BJ (cell line): ENCODE measurements at regions not wholly inside any gene's neighbourhood (a gene's known extent, or its start where the extent isn't known, plus 50 kb on each side); places are given as distances from the start of the nearest gene placed in this dataset.

Experiments used
- CTCF ChIA-PET: fragments of 350-600 bp; formaldehyde crosslinking; extraction: SDS; loops from one replicate; lab custom pipeline; 2021; ENCODE audit warnings: antibody characterized with exemption, inconsistent platforms; lab: Yijun Ruan, JAX
- POLR2A ChIA-PET: fragments of 300-600 bp; sonication (Branson Sonifier 250); formaldehyde crosslinking; extraction: SDS; loops from one replicate; lab custom pipeline; 2021; ENCODE audit warnings: antibody characterized with exemption; lab: Charles Lee
- DNase-seq: peaks from one replicate; pipeline ENCODE4 v3.0.0-alpha.2; 2011; ENCODE audit warnings: low read depth
- H3K27me3 ChIP-seq: 2 replicates; pipeline ENCODE4 v1.6.0; 2011; ENCODE audit warnings: low read length; ENCODE audit not compliant: control insufficient read depth, insufficient read depth
- H3K36me3 ChIP-seq: 2 replicates; pipeline ENCODE4 v1.5.1; 2011; ENCODE audit warnings: low read length; ENCODE audit not compliant: control insufficient read depth, insufficient read depth
- H3K4me3 ChIP-seq: 2 replicates; pipeline ENCODE4 v1.5.1; 2011; ENCODE audit warnings: low read depth, mild to moderate bottlenecking, control low read depth, low read length
- TF ChIP-seq, protein P1 (sequence below): IDR thresholded peaks from 2 replicates; pipeline ENCODE4 v1.5.1; 2011; ENCODE audit warnings: low read depth, mild to moderate bottlenecking, control low read depth, inconsistent platforms, low read length, moderate library complexity; ENCODE audit not compliant: insufficient read depth

DNA sequence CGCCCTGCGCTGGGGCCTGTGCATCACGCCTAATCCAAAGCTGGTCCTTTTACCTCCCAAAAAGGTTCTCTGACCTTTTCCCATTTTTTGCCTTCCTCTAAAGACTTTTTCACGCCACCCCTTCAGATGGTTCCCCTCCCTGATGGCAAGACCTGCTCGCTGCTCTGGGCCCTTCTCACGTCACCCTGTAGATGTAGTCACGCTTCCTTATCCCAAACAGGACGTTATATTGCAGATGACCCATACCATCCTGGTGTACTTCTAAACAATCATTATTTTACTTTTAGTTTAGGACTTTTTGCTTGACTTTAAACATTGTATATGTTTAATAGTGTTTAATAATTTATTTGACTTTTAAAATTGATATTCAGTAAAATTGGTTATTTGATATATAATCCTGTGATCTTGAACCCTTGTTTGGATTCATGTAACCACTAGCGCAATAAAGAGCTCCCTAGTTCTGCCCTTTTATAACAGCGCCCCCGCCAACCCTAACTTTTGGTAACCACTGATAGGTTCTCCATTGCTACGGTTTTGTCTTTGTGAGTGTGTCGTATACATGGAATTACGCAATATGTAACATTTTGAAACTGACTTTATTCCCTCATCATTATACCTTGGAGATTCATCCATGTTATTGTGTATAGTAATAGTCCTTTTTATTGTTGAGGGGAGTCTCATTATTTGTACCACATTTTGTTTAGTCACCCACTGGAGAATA is 159.0 kb upstream of the CHRNA7 start:
- Histone ChIP-seq H3K27me3 (peaks cover 6% of the 10 kb centered on the region), H3K4me3 (peak overlapping the region; percentile 40), H3K36me3 (no peaks in the 10 kb centered on the region)
- no peak for DNase-seq
- TF ChIP-seq, protein P1, sequence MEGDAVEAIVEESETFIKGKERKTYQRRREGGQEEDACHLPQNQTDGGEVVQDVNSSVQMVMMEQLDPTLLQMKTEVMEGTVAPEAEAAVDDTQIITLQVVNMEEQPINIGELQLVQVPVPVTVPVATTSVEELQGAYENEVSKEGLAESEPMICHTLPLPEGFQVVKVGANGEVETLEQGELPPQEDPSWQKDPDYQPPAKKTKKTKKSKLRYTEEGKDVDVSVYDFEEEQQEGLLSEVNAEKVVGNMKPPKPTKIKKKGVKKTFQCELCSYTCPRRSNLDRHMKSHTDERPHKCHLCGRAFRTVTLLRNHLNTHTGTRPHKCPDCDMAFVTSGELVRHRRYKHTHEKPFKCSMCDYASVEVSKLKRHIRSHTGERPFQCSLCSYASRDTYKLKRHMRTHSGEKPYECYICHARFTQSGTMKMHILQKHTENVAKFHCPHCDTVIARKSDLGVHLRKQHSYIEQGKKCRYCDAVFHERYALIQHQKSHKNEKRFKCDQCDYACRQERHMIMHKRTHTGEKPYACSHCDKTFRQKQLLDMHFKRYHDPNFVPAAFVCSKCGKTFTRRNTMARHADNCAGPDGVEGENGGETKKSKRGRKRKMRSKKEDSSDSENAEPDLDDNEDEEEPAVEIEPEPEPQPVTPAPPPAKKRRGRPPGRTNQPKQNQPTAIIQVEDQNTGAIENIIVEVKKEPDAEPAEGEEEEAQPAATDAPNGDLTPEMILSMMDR, result no peak
- POLR2A ChIA-PET, result no interaction called here
- CTCF ChIA-PET, result no interaction called here

DNA sequence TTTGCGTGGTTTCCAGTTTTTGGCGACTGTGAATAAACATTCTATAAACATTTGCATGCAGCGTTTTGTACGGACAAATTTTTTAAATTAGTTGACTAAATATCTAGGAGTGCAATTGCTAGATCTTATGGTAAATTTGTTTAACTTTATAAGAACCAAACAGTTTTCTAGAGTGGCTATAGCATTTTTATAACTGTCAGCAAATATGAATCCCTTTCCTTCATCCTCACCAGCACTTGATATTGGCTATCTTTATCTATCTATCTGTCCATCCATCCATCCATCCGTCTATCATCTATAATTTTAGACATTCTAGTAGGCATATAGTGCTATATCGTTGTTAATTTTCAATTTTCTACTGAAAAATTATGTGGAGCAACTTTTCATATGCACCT is 158.4 kb upstream of the CHRNA7 start:
- DNase-seq, result no peak
- Histone ChIP-seq H3K4me3 (no peak overlapping the region), H3K36me3 (no peaks in the 10 kb centered on the region), H3K27me3 (peaks cover 6% of the 10 kb centered on the region)
- TF ChIP-seq, protein P1, result no peak
- ChIA-PET CTCF (no interaction called here), POLR2A (no interaction called here)

DNA sequence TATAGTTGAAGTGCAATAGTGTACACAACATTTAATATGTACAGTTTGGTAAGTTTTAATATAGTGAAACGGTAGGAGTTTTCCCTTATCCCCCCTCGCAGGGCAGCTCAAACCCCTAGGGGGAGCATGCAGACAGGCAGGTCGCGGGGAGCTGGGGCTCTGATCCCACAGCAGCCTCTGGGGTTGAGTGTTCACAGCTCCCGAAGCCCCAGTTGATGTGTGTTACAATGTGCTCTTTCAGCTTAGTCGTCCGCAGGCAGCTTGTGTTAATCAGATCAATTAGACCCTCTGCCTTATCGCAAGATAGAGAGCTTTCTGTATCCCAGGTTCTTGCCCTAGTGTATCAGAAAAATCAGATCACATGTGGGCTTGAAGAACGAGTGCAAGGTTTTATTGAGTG is 143.1 kb upstream of the CHRNA7 start:
- Histone ChIP-seq H3K27me3 (no peaks in the 10 kb centered on the region), H3K36me3 (no peaks in the 10 kb centered on the region), H3K4me3 (no peak overlapping the region)
- CTCF ChIA-PET, result interaction anchor here (0.9 to 1.7 kb wide), 2 partner anchors 11 to 19 kb away, joined by 4 to 5 read pairs; no protein-coding TSS in a partner anchor
- no peak for DNase-seq
- TF ChIP-seq, protein P1, result no peak
- POLR2A ChIA-PET, result no interaction called here

DNA sequence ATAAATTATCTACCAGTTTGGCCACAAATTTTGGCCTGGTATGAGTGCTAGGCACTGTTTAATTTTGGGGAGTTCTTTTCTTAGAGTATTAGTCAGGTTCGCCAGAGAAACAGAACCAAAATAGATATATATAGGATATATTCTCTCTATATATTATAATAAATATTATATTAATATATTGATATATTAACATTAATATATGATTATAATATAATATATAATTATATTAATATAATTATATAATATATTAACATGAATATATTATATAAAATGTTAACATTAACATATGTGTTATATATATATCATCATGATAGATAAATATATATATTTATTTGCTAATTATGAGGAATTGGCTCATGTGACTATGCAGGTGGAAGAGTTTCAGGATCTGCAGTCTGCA is 137.8 kb upstream of the CHRNA7 start:
- ChIA-PET POLR2A (no interaction called here), CTCF (no interaction called here)
- no peak for DNase-seq
- H3K27me3 ChIP-seq, result no peaks in the 10 kb centered on the region
- TF ChIP-seq, protein P1, result no peak
- no peak overlapping the region for H3K4me3 ChIP-seq
- no peaks in the 10 kb centered on the region for H3K36me3 ChIP-seq

DNA sequence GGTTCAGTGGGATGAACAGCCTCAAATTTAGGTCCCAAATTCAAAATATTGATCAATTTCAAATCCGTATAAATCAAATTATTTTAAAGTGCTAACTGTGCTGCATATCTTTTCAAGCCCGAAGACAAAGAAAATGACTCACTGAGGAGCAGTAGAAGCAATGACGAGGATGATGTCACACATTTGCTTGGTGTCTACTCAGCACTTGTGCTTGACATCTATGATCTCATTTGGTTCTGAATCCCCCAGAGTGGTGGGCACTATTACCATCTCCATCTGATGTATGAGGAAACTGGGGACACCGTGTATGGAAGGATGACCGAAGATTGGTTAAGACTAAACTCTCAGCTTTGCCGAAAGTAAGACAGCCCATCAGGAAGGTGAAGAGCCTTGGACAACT is 136.5 kb upstream of the CHRNA7 start:
- no peaks in the 10 kb centered on the region for H3K36me3 ChIP-seq
- TF ChIP-seq, protein P1, result no peak
- DNase-seq, result no peak
- no peaks in the 10 kb centered on the region for H3K27me3 ChIP-seq
- CTCF ChIA-PET, result no interaction called here
- POLR2A ChIA-PET, result no interaction called here
- no peak overlapping the region for H3K4me3 ChIP-seq
